ENCODE measurements at regions not wholly inside any gene's neighbourhood (a gene's known extent, or its start where the extent isn't known, plus 50 kb on each side); places are given as distances from the start of the nearest gene placed in this dataset.

GRCh38 chr3:181660337-181660736, 51.4 kb upstream of the SOX2 start:
- DNase-seq: no peak

DNA sequence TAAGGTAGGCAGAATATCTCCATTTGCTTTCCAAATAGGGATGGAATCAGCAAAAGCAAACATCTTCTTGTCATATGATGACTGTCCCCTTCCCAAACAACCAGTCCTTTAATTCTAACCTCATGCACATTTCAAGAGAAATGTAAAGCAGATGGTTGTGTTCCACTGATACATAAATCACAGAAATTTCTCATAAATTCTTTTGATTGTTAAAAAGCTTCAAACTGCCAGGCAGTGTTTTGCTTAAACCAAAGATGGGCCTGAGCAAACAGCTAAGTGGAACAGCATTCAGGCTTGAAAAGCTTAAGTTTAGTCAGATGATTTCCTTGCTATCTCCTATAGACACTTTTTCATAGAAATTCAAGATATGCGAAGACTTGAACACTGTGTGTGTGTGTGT, 74.3 kb upstream of the SOX2 start:
- no peak for DNase-seq

GRCh38 chr3:181637056-181637455, 74.7 kb upstream of the SOX2 start:
- no peak for DNase-seq

DNA sequence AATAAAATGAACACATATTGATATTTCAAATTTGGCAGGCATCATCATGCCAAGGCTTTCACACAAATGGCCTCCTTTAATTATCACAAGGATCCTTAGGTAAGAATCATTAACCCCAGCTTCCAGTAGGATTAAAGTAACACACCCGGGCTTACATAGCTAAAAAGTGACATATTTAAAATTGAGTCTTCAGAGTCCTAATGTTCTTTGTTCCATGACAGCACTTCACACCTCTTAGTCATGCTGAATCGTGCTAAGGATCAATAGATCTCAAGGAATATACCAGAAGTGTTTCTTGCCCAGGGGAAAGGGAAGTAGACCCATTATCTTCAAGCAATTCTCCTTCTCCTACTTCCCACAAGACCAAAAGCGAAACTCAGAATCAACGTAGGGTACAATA, 76.6 kb upstream of the SOX2 start:
- DNase-seq: no peak

GRCh38 chr3:181633556-181633955, 78.2 kb upstream of the SOX2 start:
- DNase-seq: no peak

DNA sequence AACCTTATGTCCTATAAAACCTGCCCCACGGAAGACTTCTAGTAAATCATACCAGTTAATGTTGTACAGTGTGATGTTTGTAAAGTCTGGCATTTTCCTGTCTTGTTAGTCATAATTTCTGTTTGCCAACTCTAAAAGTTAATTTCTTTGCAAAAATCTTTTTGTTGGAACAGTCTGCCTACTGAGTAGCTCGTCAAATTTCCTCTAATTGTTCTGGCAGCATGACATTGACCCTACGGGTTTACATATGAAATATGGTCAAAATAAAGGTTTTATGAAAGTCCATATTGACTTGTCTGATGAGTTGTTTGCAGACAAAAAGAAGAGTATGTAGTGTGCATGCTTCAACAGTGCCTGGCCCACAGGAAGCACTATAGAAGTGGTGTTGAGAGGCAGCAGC, 79.8 kb upstream of the SOX2 start:
- DNase-seq: no peak

DNA sequence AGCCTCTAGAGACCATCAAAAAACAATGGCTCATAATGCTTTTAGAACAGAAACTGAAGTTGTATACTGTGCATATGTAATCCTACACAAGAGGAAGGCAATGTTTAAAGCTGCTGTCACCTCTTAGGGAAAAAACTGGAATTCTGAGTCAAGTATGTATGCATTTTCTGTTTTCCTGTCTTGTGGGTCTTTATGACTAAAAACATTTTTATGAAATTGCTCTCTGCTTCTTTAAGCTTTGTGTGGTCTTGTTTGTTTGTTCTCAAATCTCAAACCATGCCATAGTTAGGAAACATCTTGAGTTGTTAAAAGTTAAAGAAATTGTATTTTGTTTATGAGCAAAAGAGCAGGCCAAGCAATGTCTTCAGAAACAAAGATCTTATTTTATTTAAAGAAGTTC, 80.9 kb upstream of the SOX2 start:
- no peak for DNase-seq

GRCh38 chr3:181629711-181630110, 82.0 kb upstream of the SOX2 start:
- no peak for DNase-seq

- peak; percentile 60 for DNase-seq
Measured at GRCh38 chr3:181629029-181629428, 82.7 kb upstream of the SOX2 start.

DNA sequence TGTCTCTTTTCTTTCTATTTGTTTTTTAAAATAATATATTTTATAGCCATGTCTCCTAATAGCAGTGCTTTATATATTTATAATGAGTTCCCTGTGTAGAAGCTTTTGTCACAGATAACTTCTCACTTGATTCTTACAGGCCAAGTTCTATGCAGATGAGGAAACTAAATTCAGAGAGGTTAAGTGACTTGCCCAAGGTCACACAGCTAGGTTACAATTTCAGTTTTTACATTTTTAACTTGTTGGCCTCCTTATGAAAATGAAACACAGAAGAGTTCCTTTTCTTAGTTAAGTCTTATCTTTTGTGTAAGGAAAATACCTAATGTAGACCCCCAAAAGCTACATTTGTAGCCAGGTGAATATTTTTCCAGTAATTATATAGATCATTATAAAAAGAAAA, 83.3 kb upstream of the SOX2 start:
- no peak for DNase-seq

DNA sequence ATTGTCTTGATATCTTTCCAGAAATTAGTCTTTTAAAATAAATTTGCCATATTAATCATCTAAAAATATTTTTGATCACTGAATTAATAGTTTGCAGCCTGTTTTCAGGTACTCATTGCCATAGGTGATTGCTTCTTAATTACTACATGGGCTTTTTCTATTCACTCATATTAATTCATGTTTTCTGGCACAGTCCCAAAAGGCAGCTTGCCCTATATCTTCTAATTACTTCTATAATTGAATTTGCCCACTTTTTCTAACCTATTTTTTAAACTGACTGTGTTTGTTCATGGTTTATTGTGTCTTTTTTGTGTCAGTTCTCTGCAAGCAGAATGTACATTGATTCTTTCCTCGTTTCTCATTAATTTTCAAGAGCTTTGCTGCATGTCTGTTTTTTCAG, 85.7 kb upstream of the SOX2 start:
- DNase-seq: no peak

- no peak for DNase-seq
Measured at GRCh38 chr3:181623924-181624694, 87.6 kb upstream of the SOX2 start.

GRCh38 chr3:181622365-181622764, 89.4 kb upstream of the SOX2 start:
- DNase-seq: peak; percentile 5

- DNase-seq: no peak
Measured at GRCh38 chr3:181619897-181620296, 91.8 kb upstream of the SOX2 start.

- no peak for DNase-seq
Measured at GRCh38 chr3:181618260-181618659, 93.5 kb upstream of the SOX2 start.

DNA sequence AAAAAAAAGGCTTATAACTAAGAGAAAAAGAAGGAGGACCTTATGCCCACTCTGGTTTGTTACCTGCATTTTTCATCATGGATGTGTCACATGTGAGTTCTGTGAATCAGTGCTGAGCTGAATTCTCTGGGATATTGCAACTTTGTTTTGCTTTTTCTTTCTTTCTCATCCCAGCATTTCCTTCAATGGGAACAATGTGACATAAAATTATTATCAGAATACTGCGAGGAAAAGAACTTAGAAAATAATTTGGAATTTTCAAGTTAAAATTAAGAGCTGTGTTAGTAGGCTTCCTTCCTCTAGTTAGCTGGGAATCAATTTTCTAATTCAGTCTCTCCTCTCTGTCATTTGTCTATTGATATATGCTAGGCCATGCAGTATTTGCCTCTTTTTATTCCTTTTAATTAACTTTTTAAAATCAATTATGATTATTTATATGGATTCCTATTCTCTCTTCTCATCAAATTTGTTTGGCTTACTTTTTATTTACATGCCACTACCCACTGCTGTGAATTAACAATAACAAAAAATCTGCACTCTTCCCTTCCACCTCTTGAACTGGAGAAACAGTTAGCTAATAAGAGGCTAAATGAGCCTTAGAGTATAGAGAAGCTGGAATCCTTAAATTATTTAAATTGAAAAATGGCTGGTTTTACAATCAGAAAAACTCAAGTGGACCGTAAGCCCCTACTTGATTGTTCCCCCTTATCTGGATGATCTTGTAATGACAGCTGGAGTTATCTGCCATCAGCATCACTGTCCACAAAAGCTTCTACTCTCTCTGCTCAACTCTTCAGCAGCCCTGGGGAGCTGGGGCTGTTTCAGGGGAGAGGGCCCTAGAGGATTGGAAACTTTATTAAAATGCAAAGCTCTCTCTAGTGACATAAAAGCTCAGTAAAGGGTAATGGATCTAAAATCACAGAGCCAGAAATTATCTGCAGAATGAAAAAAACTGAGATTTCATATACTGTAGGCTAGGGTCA, 95.3 kb upstream of the SOX2 start:
- no peak for DNase-seq

DNA sequence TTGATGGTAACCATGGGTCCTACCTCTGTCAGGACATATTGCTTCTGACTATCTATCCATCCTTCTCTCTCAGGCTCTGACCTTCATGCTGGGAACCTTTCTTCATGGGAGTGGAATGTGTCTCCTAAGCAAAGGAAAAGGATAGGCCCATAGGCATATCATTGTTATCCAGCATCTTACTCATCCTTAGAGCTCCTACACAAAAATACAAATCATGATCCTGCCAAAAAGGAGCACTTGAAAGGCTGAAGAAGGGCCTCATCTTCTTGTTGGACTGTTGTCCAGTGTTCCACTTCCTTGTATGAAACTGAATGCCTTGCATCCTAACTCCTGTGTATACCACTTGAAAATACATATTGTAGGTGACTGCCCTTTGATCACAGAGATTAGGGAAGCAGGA, 96.1 kb upstream of the SOX2 start:
- no peak for DNase-seq

- no peak for DNase-seq
Measured at GRCh38 chr3:181614878-181615277, 96.8 kb upstream of the SOX2 start.

- DNase-seq: no peak
Measured at GRCh38 chr3:181613813-181614212, 97.9 kb upstream of the SOX2 start.

GRCh38 chr3:181613191-181613590, 98.5 kb upstream of the SOX2 start:
- no peak for DNase-seq

- DNase-seq: no peak
Measured at GRCh38 chr3:181610973-181611265, 100.8 kb upstream of the SOX2 start.

DNA sequence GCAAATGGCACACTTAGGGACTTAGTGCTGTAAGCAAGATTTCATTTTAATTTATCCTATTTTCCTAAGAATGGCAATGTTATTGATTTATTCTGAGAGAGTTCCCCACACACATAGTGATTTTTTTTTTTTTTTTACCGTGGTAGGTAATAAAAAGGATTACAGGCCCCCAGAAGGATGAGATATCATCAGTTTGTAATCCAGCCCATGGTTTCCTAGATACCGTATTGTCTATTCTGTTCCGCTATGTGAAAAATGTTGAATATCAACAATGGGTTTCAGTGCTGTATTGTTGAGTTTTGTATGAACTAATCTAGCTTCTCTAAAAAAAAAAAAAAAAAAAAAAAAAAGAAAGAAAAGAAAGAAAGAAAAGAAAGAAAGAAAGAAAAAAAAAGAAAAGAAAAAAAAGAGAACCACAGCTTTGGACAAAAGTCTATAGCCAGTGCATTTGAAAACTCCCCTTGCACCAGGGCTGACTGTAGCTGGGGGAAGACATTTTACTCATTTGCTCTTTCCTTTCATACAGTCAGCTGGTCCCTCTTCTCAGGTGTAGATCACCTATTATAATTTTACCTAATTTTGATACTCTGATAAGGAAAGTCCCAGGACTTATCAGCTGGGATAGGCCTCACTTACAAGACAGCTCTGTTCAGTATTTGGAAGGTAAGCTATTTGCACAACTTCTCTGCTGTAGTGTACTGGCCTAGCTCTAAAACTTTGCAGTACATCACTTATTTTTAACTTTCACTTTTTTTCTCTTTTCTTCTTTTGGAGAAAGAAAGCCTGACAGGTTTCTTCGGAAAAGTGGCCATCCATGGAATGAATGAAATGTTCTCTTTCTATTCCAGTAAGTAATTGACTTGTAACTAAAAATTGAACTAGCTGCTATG, 101.4 kb upstream of the SOX2 start:
- DNase-seq: no peak

GRCh38 chr3:181609030-181609767, 102.5 kb upstream of the SOX2 start:
- no peak for DNase-seq
